ENCODE measurements at regions not wholly inside any gene's neighbourhood (a gene's known extent, or its start where the extent isn't known, plus 50 kb on each side); places are given as distances from the start of the nearest gene placed in this dataset.

GRCh38 chr1:82578086-82578726 is 777.5 kb downstream of the ADGRL2 start:
- TF ChIP-seq MXI1 (IDR thresholded peaks at IDR 0.05; ENCODE audit: borderline replicate concordance, low read depth, low read length) (no peak), CTCF (conservative IDR thresholded peaks at IDR 0.05; ENCODE audit: low read depth, low read length) (no peak), POLR2A (IDR thresholded peaks at IDR 0.05; ENCODE audit: low read depth, low read length) (no peak), RAD21 (IDR thresholded peaks at IDR 0.05; ENCODE audit: low read length) (no peak), BHLHE40 (IDR thresholded peaks at IDR 0.05; ENCODE audit: low read depth, low read length) (no peak)
